ENCODE measurements at regions not wholly inside any gene's neighbourhood (a gene's known extent, or its start where the extent isn't known, plus 50 kb on each side); places are given as distances from the start of the nearest gene placed in this dataset.
"Not testable (repeated sequence)": the region's sequence is repeated elsewhere in the genome, so short reads cannot be mapped to it uniquely, and the experiment has no call there.

DNA sequence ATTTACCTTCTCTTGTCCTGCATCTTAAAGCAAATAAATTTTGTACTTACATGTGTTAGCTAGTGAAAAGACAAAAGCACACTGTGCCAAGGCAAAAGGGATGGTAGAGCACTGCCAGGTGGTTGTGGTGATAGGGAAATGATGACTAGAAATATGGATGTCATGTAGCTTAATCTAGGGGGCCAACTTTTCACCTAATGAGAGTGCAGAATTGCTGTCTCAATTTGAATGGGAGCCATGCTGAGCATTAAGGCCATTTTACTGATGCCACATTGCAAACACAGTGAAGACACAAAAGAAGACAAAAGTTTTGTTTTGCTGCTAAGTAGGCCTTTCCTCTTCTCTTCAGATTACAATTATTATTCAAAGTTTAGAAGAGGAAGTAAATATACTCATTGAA, 274.7 kb downstream of the PDCD6IP start:
- DNase-seq, result no peak
- no peaks in the 10 kb centered on the region for H3K9me3 ChIP-seq
- no peaks in the 10 kb centered on the region for H3K4me1 ChIP-seq
- no peak overlapping the region for H3K4me3 ChIP-seq (ENCODE audit: low read depth, low read length)
- TF ChIP-seq, protein P1, sequence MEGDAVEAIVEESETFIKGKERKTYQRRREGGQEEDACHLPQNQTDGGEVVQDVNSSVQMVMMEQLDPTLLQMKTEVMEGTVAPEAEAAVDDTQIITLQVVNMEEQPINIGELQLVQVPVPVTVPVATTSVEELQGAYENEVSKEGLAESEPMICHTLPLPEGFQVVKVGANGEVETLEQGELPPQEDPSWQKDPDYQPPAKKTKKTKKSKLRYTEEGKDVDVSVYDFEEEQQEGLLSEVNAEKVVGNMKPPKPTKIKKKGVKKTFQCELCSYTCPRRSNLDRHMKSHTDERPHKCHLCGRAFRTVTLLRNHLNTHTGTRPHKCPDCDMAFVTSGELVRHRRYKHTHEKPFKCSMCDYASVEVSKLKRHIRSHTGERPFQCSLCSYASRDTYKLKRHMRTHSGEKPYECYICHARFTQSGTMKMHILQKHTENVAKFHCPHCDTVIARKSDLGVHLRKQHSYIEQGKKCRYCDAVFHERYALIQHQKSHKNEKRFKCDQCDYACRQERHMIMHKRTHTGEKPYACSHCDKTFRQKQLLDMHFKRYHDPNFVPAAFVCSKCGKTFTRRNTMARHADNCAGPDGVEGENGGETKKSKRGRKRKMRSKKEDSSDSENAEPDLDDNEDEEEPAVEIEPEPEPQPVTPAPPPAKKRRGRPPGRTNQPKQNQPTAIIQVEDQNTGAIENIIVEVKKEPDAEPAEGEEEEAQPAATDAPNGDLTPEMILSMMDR (IDR thresholded peaks at IDR 0.05; ENCODE audit: low read depth, low read length), result no peak
- H3K36me3 ChIP-seq, result no peaks in the 10 kb centered on the region
- H3K27me3 ChIP-seq, result no peaks in the 10 kb centered on the region

DNA sequence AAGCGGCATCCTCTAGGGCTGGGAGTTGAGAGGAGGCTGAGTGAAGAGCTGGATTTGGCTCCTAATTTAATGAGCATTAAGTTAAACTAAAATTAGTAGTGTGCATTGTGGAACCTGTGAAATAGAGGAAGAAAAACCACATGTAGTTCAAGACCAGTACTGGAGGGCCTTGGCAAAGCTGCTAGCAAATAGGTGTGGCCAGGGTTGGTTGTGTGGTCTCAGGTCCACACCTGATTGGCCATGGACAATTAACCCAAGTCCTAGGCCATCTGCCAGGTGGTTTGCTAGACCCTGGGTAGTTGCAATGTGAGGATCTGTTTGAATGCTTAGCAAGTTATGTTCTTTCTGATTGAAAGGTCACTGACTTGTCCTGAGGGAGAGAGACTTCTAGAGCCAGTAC, 275.5 kb downstream of the PDCD6IP start:
- H3K27me3 ChIP-seq, result no peaks in the 10 kb centered on the region
- DNase-seq, result no peak
- TF ChIP-seq, protein P1 (IDR thresholded peaks at IDR 0.05; ENCODE audit: low read depth, low read length), result no peak
- H3K4me1 ChIP-seq, result no peaks in the 10 kb centered on the region
- H3K36me3 ChIP-seq, result no peaks in the 10 kb centered on the region
- H3K9me3 ChIP-seq, result no peaks in the 10 kb centered on the region
- no peak overlapping the region for H3K4me3 ChIP-seq (ENCODE audit: low read depth, low read length)

DNA sequence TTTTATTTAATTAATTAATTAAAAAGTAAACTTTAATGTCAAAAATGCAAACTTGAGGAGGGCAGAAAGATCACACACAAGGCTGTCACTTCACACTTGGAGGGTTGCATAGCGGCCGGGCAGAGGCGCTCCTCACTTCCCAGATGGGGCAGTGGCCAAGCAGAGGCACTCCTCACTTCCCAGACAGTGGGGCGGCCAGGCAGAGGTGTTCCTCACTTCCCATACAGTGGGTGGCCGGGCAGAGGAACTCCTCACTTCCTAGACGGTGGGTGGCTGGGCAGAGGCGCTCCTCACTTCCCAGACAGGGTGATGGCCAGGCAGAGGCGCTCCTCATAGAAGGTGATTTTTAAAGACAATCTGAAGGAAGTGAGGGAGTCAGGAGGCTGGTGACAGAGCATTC, 277.5 kb downstream of the PDCD6IP start:
- DNase-seq, result no peak
- Histone ChIP-seq H3K4me1 (no peaks in the 10 kb centered on the region), H3K36me3 (no peaks in the 10 kb centered on the region), H3K27me3 (no peaks in the 10 kb centered on the region), H3K4me3 (ENCODE audit: low read depth, low read length) (no peak overlapping the region), H3K9me3 (no peaks in the 10 kb centered on the region)
- TF ChIP-seq, protein P1 (IDR thresholded peaks at IDR 0.05; ENCODE audit: low read depth, low read length), result no peak

DNA sequence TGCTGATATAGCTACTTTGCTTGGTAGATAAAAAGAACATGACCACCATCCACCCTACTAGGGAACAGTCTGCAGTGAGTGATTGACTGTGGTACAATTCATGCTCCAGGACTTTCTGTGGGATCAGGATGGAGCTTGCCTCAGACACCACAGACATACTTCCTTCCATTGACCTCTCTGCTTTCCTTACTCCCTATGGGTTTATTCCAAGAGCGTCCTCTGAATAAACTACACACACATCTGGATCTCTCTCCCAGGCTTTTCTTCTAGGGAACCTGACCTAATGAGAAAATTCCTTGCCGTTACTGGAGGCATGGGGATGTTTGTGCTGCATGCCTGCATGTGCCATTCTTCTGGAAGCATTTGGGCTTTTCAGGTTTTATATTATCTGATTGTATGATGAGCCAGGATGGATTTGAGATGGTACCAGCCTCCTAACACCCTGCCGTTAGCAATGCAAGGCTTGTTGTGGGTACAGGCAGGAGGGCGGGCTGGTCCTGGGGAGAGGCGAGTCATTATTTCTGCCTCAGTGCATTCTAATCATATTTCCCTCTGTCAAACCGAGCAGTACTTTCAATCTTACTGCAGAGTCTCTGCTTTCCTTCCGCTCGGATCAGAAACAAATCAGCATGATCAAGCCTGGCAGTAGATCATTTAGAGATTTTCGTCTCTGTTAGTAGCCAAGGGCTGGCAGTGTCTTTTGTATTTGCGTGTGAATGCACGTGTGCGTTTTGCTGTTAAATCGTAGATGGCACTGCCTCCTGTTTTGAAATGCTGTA, 279.2 kb downstream of the PDCD6IP start:
- no peaks in the 10 kb centered on the region for H3K4me1 ChIP-seq
- H3K4me3 ChIP-seq (ENCODE audit: low read depth, low read length), result no peak overlapping the region
- DNase-seq, result no peak
- TF ChIP-seq, protein P1 (IDR thresholded peaks at IDR 0.05; ENCODE audit: low read depth, low read length), result no peak
- no peaks in the 10 kb centered on the region for H3K27me3 ChIP-seq
- H3K9me3 ChIP-seq, result no peaks in the 10 kb centered on the region
- H3K36me3 ChIP-seq, result no peaks in the 10 kb centered on the region

DNA sequence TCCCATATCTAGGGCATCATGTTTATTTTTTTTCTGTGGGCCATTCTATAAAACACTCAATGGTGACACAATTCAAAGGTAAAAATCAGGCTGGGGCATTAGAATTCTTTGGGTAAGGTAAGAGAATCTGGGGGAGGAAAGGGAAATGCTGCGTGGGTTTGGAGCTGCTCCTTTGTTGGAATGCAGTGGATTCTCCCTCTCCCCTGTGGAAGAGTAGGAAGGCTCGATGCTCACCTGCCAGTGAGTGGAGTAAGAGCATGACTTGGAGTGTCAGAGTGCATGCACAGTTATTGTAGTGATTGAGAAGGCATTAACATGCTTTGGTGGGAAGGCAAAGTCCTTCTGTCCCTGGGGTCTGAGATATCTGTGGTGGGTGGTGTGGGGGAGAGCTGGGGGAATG, 280.0 kb downstream of the PDCD6IP start:
- H3K4me3 ChIP-seq (ENCODE audit: low read depth, low read length), result no peak overlapping the region
- no peak for DNase-seq
- H3K36me3 ChIP-seq, result no peaks in the 10 kb centered on the region
- H3K4me1 ChIP-seq, result no peaks in the 10 kb centered on the region
- H3K9me3 ChIP-seq, result no peaks in the 10 kb centered on the region
- TF ChIP-seq, protein P1 (IDR thresholded peaks at IDR 0.05; ENCODE audit: low read depth, low read length), result no peak
- no peaks in the 10 kb centered on the region for H3K27me3 ChIP-seq

DNA sequence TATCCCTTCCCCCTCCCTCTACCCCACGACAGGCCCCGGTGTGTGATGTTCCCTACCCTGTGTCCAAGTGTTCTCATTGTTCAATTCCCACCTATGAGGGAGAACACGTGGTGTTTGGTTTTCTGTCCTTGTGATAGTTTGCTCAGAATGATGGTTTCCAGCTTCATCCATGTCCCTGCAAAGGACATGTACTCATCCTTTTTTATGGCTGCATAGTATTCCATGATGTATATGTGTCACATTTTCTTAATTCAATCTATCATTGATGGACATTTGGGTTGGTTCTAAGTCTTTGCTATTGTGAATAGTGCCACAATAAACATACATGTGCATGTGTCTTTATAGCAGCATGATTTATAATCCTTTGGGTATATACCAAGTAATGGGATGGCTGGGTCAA, 281.4 kb downstream of the PDCD6IP start:
- not testable (repeated sequence) for H3K9me3 ChIP-seq; H3K36me3 ChIP-seq; H3K4me1 ChIP-seq; H3K27me3 ChIP-seq; DNase-seq; H3K4me3 ChIP-seq (ENCODE audit: low read depth, low read length)

DNA sequence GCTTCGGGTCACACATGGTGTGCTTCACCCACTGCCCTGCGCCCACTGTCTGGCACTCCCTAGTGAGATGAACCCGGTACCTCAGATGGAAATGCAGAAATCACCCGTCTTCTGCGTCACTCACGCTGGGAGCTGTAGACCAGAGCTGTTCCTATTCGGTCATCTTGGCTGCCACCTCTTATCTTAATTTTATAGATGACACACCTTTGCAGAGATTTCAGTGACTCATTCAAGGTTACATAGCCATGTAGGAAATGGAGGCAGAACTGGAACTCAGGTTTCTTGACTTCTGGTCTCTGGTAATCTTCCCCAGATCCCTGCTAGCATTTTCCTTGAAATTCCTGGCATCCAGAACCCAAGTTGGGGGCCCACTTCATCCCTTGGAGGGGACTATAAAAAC, 291.9 kb downstream of the PDCD6IP start:
- DNase-seq; H3K36me3 ChIP-seq; H3K4me3 ChIP-seq (ENCODE audit: low read depth, low read length); H3K9me3 ChIP-seq; H3K4me1 ChIP-seq; H3K27me3 ChIP-seq: not testable (repeated sequence)

All from BE2C (cell line).